GM21723 (cell line): ENCODE measurements at regions not wholly inside any gene's neighbourhood (a gene's known extent, or its start where the extent isn't known, plus 50 kb on each side); places are given as distances from the start of the nearest gene placed in this dataset.
A peak's percentile ranks its signal among the peaks of the same experiment; 100 is the strongest.

ENCODE experiments used
- ATAC-seq: cut with Tn5 transposase; IDR thresholded peaks from one replicate; pipeline ENCODE4 v1.9.1; 2021; ENCODE audit warnings: mild to moderate bottlenecking, moderate library complexity; ENCODE audit not compliant: unreplicated experiment

GRCh38 chr10:4022473-4022872 lies 237.5 kb upstream of the KLF6 start:
- no peak for ATAC-seq

- ATAC-seq, result no peak
These were observed 235.6 kb upstream of the KLF6 start for GRCh38 chr10:4020631-4021030.

- no peak for ATAC-seq
These were observed 233.1 kb upstream of the KLF6 start for GRCh38 chr10:4018054-4018511.

GRCh38 chr10:4017336-4017735 lies 232.3 kb upstream of the KLF6 start:
- ATAC-seq, result no peak

GRCh38 chr10:4016214-4016740 lies 231.3 kb upstream of the KLF6 start:
- no peak for ATAC-seq

- ATAC-seq, result peak; percentile 75
These were observed 228.7 kb upstream of the KLF6 start for GRCh38 chr10:4013651-4014121.

GRCh38 chr10:4012848-4013247 lies 227.8 kb upstream of the KLF6 start:
- no peak for ATAC-seq

- no peak for ATAC-seq
These were observed 226.3 kb upstream of the KLF6 start for GRCh38 chr10:4011136-4011812.

- no peak for ATAC-seq
These were observed 223.8 kb upstream of the KLF6 start for GRCh38 chr10:4008676-4009382.

- no peak for ATAC-seq
These were observed 222.8 kb upstream of the KLF6 start for GRCh38 chr10:4007771-4008170.

GRCh38 chr10:4006858-4007257 lies 221.8 kb upstream of the KLF6 start:
- no peak for ATAC-seq

GRCh38 chr10:4006051-4006450 lies 221.0 kb upstream of the KLF6 start:
- no peak for ATAC-seq

GRCh38 chr10:4004990-4005389 lies 220.0 kb upstream of the KLF6 start:
- no peak for ATAC-seq

- ATAC-seq, result no peak
These were observed 219.1 kb upstream of the KLF6 start for GRCh38 chr10:4004144-4004543.

- ATAC-seq, result no peak
These were observed 218.5 kb upstream of the KLF6 start for GRCh38 chr10:4003348-4003973.

- ATAC-seq, result no peak
These were observed 216.8 kb upstream of the KLF6 start for GRCh38 chr10:4001811-4002210.

GRCh38 chr10:3999642-4000041 lies 214.6 kb upstream of the KLF6 start:
- ATAC-seq, result no peak

- ATAC-seq, result no peak
These were observed 211.7 kb upstream of the KLF6 start for GRCh38 chr10:3996697-3997096.

- ATAC-seq, result no peak
These were observed 210.5 kb upstream of the KLF6 start for GRCh38 chr10:3995302-3996210.

- no peak for ATAC-seq
These were observed 207.6 kb upstream of the KLF6 start for GRCh38 chr10:3992382-3993178.
